ENCODE measurements at regions not wholly inside any gene's neighbourhood (a gene's known extent, or its start where the extent isn't known, plus 50 kb on each side); places are given as distances from the start of the nearest gene placed in this dataset.

GRCh38 chr12:115377230-115377629, 693.3 kb upstream of the TBX3 start (continued):
- TF ChIP-seq EGR1 (IDR thresholded peaks at IDR 0.05; ENCODE audit: borderline replicate concordance, low read depth, low read length) (no peak), PHF8 (conservative IDR thresholded peaks at IDR 0.05; ENCODE audit: low read depth, low read length) (no peak), FOSL1 (IDR thresholded peaks at IDR 0.05; ENCODE audit: insufficient read depth, low read depth, low read length) (no peak), CREB1 (IDR thresholded peaks at IDR 0.05) (no peak)

Measured in H1 (cell line).